GM21529 (cell line): ENCODE measurements at regions not wholly inside any gene's neighbourhood (a gene's known extent, or its start where the extent isn't known, plus 50 kb on each side); places are given as distances from the start of the nearest gene placed in this dataset.
"Not testable (repeated sequence)": the region's sequence is repeated elsewhere in the genome, so short reads cannot be mapped to it uniquely, and the experiment has no call there.

ENCODE experiments used
- ATAC-seq: cut with Tn5 transposase; IDR thresholded peaks from one replicate; pipeline ENCODE4 v1.9.1; 2021; ENCODE audit not compliant: unreplicated experiment

DNA sequence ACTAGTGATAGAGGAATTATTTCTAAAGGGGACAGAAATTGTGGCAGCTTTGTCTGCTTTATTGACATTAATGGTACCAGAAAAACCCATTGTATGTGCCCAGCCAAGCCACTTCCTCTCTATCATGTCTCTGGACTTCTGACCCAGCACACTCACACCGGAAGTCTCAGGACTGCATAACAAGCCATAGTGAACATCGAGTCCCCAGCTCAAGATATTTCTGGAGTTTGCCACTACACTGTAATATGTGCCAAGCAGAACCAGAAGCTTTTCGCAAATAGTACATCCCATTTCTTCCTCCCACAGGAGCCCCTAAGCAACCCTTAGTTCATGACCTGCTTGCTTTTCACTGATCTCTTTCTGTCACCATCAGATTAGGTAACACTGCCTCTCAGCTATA is 187.4 kb upstream of the GHR start:
- ATAC-seq, result no peak

DNA sequence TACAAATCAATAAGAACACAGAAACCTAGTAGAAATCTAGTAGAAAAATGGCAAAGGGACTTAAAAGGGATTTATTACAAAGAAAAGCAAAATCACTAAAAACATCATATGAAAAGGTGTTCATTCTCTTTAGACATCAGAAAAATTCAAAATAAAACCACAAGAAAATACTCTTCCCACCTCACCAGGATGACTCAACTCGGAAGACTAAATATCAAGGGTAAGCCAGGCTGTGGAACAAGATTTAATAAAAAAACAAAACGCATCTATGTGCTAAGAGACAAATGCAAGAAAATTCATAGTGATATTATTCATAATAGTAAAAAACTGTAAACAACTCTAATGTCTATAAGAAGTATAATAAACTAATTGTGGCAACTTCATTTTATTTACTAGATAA is 181.6 kb upstream of the GHR start:
- no peak for ATAC-seq

DNA sequence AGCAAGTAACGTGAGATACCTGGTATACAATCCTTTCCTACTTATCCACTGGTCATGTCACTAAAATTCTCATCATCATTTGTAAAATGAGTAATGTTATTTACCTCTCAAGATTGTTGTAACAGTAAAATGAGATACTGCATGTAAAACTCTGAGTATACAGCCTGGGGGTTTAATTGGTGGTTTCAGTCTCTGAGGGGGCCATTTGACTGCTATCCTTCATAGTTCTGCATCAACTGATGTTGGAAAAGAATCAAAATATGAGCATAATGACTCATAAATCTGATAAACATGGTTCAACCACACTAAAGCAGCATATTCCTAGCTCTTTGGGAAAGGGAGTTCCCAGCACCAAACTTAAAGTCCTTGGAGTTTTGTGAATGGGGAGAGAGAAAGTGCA is 181.0 kb upstream of the GHR start:
- ATAC-seq, result no peak

DNA sequence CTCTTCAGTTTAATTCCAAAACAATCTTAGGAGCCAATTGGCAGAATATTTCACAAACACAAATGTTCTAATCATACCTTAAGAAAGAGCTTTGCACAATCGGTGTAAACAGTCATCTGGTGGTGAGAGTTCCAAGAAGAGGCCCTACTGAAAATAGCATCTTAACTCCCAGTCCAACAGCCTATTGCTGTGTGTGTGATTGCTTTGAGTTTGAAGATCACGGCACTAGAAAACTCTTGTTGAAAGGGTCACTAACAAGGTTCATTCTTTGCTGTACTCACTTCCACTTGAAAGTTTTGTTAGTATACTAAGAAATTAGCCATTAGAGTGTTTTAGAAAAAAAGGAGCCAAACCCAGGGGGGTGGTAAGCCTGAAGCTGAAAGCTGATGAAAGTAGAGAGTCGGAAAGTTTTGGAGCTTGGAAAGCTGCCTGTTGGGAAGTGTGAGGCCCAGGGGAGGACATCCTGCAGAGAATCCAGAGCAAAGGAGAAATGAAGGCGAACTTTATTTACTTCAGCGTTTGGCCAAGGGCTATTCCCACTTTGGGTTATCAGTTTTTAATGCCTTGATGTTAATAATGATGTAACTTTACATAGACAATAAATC is 180.3 kb upstream of the GHR start:
- no peak for ATAC-seq

DNA sequence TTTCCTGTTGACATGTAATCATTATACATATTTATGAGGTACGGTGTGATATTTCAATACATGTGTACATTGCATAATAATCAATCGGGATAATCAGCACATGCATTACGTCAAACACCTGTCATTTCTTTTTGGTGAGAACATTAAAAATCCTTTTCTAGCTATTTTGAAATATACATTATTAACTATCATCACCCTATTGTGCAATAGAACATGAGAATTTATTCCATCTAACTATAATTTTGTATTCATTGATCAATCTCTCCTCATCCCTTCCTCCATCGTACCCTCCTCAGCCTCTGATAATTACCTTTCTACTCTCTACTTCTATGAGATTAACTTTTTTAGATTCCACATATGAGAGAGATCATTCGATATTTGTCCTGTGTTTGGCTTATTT is 170.9 kb upstream of the GHR start:
- no peak for ATAC-seq

DNA sequence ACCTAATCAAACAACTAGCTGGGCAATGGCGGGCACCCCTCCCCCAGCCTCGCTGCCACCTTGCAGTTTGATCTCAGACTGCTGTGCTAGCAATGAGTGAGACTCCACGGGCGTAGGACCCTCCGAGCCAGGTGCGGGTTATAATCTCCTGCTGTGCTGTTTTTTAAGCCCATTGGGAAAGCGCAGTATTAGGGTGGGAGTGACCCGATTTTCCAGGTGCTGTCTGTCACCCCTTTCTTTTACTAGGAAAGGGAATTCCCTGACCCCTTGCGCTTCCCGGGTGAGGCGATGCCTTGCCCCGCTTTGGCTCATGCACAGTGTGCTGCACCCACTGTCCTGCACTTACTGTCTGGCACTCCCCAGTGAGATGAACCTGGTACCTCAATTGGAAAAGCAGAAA is 163.3 kb upstream of the GHR start:
- not testable (repeated sequence) for ATAC-seq

DNA sequence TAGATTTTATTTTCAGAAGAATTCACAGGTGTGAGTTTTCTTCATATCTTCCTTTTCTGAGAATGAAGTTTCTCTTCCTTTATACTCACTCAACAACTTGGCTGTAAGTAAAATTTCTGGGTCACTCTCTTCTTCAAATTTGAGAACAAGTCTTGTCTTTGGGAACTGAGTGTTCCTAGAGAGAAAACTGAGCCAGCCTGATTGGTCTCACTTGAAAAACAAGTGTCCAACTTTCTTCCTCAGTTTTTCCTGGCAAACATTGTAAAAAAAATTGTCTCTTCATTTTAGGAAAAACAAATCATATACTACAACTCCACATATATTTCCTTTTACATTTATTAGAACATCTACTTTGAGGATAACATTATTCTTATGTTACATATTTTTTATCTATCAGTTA is 156.1 kb upstream of the GHR start:
- ATAC-seq, result no peak

DNA sequence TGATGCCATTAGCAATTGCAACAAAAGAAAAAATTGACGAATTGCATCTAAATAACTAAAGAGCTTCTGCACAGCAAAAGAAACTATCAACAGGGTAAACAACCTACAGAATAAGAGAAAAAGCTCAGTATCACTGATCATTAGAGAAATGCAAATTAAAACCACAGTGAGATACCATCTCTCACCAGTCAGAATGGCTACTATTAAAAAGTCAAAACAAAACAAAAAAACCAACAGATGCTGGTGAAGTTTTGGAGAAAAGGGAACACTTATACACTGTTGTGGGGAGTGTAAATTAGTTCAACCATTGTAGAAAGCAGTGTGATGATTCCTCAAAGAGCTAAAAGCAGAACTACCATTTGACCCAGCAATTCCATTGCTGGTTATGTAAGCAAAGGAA is 155.1 kb upstream of the GHR start:
- ATAC-seq, result not testable (repeated sequence)

DNA sequence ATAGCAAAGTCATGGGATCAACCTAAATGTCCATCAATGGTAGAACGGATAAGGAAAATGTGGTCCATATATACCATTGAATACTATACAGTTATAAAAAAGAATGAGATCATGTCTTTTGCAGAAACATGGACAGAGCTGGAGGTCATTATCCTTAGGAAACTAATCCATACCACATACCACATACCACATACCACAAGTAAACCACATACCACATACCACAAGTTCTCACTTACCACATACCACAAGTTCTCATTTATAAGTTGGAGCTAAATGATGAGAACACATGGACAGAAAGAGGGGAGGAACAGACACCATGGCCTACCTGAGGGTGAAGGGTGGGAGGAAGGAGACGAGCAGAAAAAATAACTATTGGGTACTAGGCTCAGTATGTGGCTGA is 154.6 kb upstream of the GHR start:
- ATAC-seq, result no peak

DNA sequence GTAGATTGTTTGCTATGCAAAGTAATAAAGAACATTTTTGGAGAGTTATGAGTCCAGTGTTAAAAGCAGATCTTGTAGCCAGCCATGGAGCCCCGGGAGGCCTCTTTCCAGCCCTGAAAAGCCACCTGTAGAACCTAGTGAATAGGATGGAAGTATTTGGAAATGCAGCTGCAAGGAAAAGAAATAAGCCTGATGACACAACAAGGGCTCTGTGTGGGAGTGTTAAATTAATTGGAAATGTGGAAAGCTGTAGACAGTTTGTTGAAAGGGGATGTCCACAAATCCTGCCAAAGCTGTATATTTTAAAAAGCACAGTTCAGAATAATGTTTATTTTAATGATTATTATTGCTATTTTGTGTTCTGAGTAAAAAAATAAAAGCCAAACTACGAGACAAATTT is 152.5 kb upstream of the GHR start:
- ATAC-seq, result no peak

DNA sequence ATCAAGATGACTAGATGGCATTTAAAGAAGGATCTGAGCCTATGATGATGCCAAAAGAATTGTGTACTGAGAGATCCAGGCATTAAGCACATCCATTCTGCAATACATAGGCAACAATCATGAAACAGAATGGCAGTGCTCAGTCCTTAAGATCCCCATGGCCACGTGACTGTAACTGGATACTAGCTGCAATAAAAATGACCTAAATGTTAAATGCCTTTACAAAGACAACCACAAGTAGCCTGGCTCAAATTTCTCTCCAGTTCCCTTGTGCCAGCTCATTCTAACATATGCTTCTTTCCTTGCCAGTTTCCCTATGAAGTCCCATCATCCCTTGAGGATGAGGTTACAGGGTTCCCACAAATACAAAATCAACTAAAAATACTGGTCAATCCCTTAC is 148.3 kb upstream of the GHR start:
- no peak for ATAC-seq

DNA sequence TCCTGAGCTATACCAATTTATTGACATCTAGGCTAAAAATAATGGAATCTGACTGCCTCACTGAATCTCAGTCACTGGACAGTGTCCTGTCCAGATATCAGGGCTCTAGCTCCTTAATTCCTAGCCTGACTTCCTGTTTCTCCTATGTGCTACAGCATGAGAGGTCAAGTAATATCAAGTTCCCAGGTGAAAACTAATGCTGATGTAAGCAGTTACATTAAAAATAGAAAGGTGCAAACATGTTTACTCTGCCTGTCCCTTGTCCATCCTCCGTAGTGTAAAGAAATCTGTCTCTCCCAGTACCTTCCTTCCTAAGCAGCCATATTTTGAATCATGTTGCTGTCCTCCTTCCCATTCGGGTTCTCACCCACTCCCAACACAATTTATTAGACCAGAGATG is 145.9 kb upstream of the GHR start:
- ATAC-seq, result no peak

DNA sequence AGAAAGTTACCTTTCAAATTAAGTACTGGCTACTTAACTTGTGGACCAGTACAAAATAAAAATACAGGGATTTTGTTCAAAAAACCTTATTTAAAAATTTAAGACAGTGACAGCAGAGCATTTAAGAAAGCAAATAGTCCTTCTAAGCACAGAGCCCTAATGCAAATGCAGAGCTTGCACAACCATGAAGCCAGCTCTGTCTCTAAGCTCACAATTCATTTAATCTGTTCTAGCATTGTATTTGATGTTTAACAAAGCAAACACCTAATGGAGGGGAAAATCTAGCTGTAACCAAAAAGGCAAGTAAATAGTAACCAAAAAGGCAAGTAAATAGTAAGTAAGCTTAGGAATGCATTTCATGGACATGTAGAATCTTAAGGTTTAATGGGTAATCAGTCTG is 138.7 kb upstream of the GHR start:
- ATAC-seq, result no peak

DNA sequence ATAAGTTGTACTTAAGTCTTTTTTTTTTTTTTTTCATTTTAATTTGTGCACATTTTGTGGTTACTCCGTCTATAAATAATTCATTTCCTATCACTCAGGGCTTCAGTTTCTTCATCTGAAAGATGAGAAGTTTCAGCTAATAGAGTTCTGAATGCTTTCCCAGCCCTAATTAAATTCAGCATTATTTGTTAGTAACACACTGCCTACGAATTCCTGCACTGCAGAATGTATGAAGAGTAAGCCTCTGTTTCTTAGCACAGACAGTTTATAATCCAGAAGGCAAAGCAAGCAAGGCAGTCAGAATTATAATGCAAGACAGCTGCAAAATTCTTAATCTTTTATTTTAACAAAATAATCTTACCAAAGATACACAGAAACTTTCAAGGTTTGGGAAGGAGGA is 138.0 kb upstream of the GHR start:
- no peak for ATAC-seq

DNA sequence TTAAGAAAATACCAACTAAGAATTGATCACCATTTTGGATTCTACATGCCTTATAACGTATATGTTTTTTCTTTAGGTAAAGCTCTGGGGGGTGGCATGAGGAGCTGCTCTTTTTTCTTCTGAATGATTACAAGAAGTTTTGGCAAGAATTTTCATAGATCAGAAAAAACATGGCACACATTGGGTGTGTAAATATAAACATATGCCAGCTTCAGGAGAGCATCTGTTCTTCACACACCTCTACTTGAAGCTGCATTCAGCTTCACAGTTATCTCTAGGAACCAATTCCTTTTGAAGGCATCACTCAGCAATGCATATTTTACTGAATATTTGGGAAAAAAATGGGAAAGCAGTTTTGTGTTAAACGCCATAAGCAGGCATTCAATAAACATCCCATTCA is 122.7 kb upstream of the GHR start:
- ATAC-seq, result no peak

DNA sequence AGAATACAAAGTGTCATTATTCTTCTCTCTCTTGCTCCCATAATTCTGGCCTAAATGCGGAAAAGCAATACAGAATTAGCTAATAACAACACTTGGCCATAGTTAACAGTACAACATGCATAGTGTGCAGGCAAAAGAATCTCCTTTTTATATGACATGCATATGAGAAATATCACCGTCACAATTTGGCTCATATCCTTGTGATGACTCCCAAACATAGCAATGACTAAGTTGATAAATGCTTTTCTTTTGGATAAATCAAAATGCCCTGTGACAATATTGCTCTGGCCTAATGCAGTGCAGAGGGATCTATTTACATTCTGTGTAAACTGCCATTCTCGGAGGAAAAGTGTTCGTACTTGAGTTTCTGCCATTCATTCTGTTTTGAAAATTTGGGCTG is 121.9 kb upstream of the GHR start:
- ATAC-seq, result no peak

DNA sequence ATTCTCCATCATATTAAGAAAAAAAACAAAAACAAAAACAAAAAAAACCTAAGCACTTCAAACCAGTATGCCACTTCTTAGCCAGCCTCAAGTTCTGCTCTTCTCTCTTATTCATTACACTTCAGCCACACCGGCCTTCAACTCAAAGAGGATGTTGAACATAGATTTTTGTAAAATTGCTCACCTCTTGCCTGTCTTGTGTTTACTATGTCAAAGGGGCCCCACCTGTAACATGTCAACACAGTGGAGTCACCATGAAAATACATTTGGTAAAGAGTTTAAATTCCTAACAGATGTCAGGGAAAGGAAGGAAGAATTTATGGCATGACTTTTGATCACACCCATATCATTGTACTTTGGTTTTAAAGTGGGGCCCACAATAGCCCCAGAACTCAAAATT is 121.1 kb upstream of the GHR start:
- ATAC-seq, result no peak

DNA sequence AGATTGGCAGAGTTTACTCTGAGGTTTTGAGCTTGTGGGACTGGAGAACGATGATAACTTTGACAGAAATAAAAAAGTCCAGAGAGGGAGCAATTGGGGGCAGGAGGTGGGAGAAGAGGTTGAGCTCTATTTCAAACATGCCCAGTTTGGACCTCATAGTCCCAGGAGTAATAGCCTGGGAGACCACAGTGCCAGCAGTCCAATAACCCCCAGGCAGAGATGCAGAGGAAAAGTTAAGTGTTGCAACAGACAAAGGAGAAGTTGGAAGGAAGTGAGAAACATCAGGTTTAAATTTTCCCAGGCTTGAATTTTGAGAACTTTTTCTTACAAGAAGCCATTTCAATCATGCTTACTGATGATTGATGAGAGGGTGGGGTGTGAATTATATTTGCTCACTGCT is 117.0 kb upstream of the GHR start:
- ATAC-seq, result no peak

DNA sequence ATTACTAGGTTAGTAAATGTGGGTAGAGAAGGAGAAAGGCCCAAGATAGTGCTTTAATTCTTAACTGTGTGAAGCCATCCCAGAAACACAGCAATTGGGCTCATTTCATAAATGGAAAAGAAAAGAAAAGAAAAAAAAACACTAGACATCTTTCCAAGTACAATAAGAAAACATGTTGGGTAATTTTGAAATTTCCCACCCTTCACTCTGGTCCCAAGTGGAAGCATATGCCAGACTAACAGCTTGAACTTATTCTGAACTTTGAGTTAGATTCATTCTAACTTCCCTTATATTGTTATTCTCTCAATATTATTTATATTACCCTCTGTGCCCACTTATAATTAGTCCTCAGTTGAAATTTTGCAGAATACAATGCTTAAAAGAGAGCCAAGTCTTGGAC is 113.4 kb upstream of the GHR start:
- ATAC-seq, result no peak

DNA sequence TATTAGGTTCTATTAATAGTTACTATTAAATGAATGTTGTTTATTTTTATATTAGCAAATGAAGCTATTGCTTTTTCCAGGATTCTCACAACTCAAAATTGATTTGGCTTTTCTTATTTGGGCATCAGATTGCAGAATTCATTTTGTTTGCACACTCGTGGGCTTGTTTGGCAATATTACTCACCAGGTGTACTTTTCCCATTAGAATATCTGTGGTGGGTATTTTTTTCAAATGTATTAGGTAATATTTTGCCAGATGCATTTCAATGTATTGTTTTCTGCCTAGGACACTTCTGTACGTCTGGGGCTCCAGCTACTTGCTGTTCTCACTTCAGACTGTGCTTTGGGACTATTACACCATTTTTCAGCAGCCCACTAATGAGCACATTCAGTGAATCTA is 108.0 kb upstream of the GHR start:
- ATAC-seq, result no peak

DNA sequence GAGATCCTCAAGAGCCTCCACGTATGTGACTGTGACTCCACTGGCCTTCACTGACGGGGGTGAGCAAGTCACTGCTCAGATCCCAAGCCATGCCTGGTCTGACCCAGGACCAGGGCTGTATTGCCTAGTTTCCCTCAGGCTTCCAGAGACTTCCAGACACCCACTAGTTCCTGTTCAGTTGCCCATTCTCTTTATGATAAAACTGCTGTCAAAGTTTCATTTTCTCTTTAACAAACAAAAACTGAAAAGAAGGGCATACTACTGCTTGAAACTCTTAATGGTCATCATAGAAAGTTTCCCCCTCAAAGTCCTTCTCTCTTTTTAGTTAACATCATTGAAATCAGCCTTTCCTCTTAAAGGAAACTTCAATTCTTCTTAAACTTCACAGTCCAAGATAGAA is 105.7 kb upstream of the GHR start:
- no peak for ATAC-seq

DNA sequence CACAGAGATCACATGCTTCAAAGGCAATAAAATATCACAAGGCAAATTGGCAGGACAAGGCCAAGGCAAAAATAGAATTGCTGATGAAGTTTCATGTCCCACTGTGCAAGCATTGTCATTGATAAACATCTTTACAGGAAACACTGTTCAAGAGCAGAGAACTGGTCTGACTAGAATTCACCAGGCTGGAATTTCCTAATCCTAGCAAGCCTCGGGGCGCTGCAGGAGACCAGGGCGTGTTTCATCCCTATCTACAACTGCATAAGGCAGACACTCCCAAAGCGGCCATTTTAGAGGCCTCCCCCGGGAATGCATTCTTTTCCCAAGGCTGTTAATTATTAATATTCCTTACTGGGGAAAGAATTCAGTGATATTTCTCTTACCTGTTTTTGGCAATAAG is 103.7 kb upstream of the GHR start:
- ATAC-seq, result not testable (repeated sequence)

DNA sequence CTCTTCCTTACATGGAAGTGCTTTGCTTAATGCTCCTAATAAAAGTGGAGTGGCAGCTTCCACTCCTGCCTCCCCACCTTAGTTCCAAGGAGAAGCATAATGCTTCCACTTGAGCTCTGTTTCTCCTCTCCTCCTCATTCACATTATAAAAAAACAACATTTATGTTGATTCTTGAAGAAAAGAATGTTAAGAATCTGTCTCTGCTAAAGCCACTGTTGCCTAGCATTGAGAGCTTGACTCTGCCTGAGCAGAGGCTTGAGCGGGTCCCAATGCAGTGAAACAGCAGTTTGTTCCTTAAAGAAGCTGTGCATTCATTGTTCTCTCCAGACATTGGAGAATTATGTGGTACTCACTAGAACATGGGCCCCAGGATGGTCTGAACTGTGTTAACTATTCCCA is 101.5 kb upstream of the GHR start:
- ATAC-seq, result no peak

DNA sequence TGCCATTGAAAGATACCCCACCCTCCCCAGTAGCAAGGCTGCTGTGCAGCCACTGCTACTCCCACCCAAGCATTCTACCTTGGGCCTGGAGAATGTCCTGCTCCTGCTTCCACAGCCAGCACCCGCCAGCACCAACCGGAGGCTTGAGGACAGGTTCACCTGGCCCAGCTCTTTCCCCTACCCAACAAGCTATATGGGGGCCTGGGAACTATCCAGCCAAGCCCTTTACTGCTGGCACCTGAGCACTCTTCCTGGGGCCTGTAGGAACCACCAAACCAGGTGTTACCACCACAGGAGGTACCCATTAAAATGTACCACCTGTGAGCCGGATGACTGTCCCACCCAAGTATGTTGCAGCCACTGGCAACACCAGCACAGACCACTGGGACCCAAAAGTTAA is 86.1 kb upstream of the GHR start:
- ATAC-seq, result no peak
